Suppressor macrophage (primary cell): ENCODE measurements at regions not wholly inside any gene's neighbourhood (a gene's known extent, or its start where the extent isn't known, plus 50 kb on each side); places are given as distances from the start of the nearest gene placed in this dataset.
"Not testable (repeated sequence)": the region's sequence is repeated elsewhere in the genome, so short reads cannot be mapped to it uniquely, and the experiment has no call there.

Source experiments
- DNase-seq, 4 experiments: peaks; one replicate each; pipeline ENCODE4 v3.0.0-alpha.2; 2020 to 2022

- no peak for DNase-seq
Measured at GRCh38 chr3:21237638-21238037, 513.4 kb downstream of the ZNF385D start.

GRCh38 chr3:21235491-21235890 is 515.5 kb downstream of the ZNF385D start:
- no peak for DNase-seq

GRCh38 chr3:21234933-21235332 is 516.1 kb downstream of the ZNF385D start:
- no peak for DNase-seq

GRCh38 chr3:21229426-21230135 is 521.4 kb downstream of the ZNF385D start:
- DNase-seq = no peak

- DNase-seq = no peak
Measured at GRCh38 chr3:21226086-21226485, 524.9 kb downstream of the ZNF385D start.

GRCh38 chr3:21220944-21221343 is 530.1 kb downstream of the ZNF385D start:
- no peak for DNase-seq

- DNase-seq = no peak
Measured at GRCh38 chr3:21216598-21216997, 534.4 kb downstream of the ZNF385D start.

- DNase-seq = not testable (repeated sequence)
Measured at GRCh38 chr3:21204122-21204521, 546.9 kb downstream of the ZNF385D start.

GRCh38 chr3:21195203-21195602 is 555.8 kb downstream of the ZNF385D start:
- no peak for DNase-seq

- DNase-seq = not testable (repeated sequence)
Measured at GRCh38 chr3:21194036-21194435, 557.0 kb downstream of the ZNF385D start.

- no peak for DNase-seq
Measured at GRCh38 chr3:21188459-21188858, 562.6 kb downstream of the ZNF385D start.

- no peak for DNase-seq
Measured at GRCh38 chr3:21185816-21186314, 565.1 kb downstream of the ZNF385D start.

- DNase-seq = no peak
Measured at GRCh38 chr3:21174461-21174860, 576.5 kb downstream of the ZNF385D start.

- DNase-seq = peak in 1 of 4 experiments; percentile 5
Measured at GRCh38 chr3:21170964-21171363, 580.0 kb downstream of the ZNF385D start.

- DNase-seq = no peak
Measured at GRCh38 chr3:21169948-21170347, 581.1 kb downstream of the ZNF385D start.

GRCh38 chr3:21168471-21168870 is 582.5 kb downstream of the ZNF385D start:
- no peak for DNase-seq

GRCh38 chr3:21163956-21164355 is 587.1 kb downstream of the ZNF385D start:
- no peak for DNase-seq

GRCh38 chr3:21159543-21159906 is 591.5 kb downstream of the ZNF385D start:
- DNase-seq = no peak

GRCh38 chr3:21158861-21159542 is 592.0 kb downstream of the ZNF385D start:
- DNase-seq = no peak

GRCh38 chr3:21154911-21155310 is 596.1 kb downstream of the ZNF385D start:
- no peak for DNase-seq

GRCh38 chr3:21152555-21152954 is 598.5 kb downstream of the ZNF385D start:
- DNase-seq = no peak

- no peak for DNase-seq
Measured at GRCh38 chr3:21142949-21143348, 608.1 kb downstream of the ZNF385D start.

- DNase-seq = no peak
Measured at GRCh38 chr3:21142031-21142430, 609.0 kb downstream of the ZNF385D start.

- no peak for DNase-seq
Measured at GRCh38 chr3:21140785-21141184, 610.2 kb downstream of the ZNF385D start.
